PC-3 (cell line): ENCODE measurements at regions not wholly inside any gene's neighbourhood (a gene's known extent, or its start where the extent isn't known, plus 50 kb on each side); places are given as distances from the start of the nearest gene placed in this dataset.

ENCODE experiments used
- CTCF ChIP-seq: fragments of 300-600 bp; sonication (generic); conservative IDR thresholded peaks from 2 replicates; pipeline ENCODE4 v1.5.1; 2017; ENCODE audit warnings: antibody characterized with exemption, low read depth, mild to moderate bottlenecking, low read length
- EZH2 ChIP-seq: fragments of 300-600 bp; sonication (generic); IDR thresholded peaks from one replicate; pipeline ENCODE4 v1.6.1; 2017; ENCODE audit warnings: antibody characterized with exemption, mild to moderate bottlenecking, low read length; ENCODE audit not compliant: unreplicated experiment
- EZH2phosphoT487 ChIP-seq: fragments of 300-600 bp; sonication (generic); IDR thresholded peaks from 2 replicates; pipeline ENCODE4 v1.6.1; 2018; ENCODE audit warnings: mild to moderate bottlenecking, antibody characterized with exemption, low read length, borderline replicate concordance

GRCh38 chr5:135689506-135689905, 110.7 kb upstream of the CXCL14 start:
- TF ChIP-seq CTCF = no peak
- no peak for TF ChIP-seq EZH2
- no peak for TF ChIP-seq EZH2phosphoT487
